GM19023 (cell line): ENCODE measurements at regions not wholly inside any gene's neighbourhood (a gene's known extent, or its start where the extent isn't known, plus 50 kb on each side); places are given as distances from the start of the nearest gene placed in this dataset.
"Not testable (repeated sequence)": the region's sequence is repeated elsewhere in the genome, so short reads cannot be mapped to it uniquely, and the experiment has no call there.

Experiments used
- ATAC-seq: cut with Tn5 transposase; IDR thresholded peaks from one replicate; pipeline ENCODE4 v1.9.1; 2021; ENCODE audit warnings: mild to moderate bottlenecking, moderate library complexity; ENCODE audit not compliant: unreplicated experiment

DNA sequence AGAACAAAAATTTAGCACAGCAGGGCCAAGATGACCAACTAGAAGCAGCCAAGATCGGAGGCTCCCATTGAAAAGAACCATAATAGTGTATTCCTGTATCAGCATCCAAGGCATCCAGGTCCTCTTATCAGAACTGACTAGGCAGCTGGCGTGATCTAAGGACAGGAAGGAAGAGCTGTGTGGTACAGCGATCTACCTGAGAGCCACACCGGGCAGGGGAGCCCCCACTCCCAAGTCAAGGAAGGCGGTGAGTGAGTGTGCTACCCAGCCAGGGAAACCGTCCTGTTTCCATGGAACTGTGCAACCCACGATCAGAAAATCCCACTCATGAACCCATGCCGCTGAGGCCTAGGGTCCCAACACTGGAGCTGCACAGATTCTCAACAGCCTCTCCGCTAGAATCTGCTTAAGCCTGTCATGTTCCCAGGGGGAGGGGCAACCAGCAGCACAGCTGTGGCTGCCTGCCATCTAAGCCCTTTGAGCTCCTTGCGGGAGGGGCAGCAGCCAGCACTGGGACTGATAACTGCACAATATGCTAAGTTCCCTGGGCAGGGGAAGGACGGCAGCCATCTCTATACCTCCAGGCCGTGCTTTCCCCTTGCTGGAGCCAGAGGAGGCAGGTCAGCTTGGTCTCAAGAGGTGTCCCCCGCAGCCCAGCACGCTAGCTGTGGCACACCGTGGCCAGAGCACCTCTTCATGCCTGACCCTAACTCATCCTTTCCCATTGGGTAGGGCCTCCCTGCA is 213.0 kb upstream of the SMIM30 start:
- ATAC-seq = no peak

DNA sequence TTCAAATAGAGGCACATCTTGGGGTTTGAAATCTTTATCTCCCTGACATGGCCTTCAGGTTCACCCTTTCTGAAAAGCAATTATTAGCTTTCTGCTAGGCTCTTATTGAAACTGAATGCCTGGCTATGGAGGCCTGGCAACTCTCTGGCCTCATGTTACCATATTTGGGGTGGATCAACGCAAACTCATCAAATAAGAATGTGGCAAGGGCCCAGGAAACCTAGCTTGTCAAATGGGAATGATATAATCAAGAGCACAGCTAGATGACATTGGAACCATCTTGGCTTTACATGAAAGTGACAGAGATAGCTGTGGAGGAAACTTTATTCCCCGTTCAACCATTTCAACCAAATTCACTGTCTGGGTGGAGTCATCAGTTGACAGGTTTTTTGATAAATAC is 202.8 kb upstream of the SMIM30 start:
- ATAC-seq = no peak

DNA sequence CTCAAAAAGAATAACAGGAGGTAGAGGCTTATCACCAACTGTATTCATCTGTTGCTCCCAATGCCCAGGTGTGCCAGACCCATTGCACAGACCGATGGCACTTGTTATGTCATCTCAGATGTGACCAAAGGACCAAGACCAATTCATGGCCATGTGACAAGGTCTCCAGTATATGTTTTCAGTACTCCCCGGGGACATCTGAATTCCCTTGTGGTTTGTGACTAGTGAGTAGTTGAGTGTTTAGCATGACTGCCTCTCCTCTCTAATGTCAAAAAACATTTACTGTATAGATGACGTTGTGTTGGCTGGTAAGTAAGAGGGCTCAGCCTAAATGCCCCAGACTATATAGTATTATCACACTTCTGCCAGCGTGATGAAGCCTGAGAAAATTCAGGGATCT is 202.1 kb upstream of the SMIM30 start:
- no peak for ATAC-seq

DNA sequence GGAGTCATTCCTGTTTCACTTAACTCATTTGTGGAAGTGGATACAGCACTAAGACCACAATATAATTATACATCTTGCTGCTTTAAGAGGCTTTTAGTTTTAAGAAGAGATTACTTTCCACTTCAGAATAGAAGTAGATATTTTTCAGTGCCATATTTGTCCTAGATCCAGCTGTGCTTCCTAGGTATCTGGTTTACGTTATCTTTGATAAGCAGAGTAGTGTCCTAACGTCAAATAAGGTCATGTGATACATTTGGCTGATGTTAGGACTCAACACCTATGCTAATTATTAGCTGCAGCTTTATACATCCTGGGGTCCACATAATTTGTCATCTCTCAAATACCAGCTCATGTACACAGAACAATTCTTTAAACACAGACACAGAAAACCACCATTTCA is 196.2 kb upstream of the SMIM30 start:
- no peak for ATAC-seq

DNA sequence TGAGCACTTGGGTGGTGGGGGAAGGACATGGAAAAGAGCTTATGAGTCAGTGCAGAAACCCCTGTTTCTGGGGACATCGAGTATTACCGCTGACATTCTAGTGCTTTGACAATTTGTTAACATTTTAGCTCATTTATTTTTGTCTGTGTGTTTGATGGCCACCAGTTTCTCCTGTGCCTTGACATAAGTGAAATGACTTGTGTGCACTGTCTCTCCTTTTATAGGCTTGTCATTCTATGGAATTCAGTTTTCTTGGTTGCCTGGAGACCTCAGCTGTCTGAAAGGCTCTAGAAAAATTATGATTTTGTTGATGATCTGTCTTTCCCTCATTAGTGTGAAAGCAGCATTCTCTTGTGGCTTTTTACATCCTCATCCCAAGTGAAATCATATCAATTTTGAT is 190.0 kb upstream of the SMIM30 start:
- no peak for ATAC-seq

DNA sequence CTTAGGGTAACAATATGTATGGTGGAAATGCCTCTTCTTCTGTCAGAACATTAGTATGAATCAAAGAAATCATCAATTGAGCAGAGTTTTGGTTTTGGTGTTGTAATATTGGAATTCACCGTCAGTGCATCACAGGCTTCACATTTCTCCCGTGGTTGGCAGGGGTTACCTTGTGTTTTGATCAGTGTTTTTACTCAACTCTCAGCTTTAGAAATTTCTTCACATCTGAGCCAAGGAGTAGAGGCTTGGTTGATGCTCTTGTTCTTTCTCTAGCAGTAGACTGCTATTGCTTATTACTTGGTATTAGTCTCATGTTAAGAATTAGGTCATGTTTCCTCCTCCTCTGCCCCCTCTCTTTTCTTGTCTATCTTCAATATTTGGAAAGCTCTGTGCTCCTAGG is 188.8 kb upstream of the SMIM30 start:
- ATAC-seq = no peak

DNA sequence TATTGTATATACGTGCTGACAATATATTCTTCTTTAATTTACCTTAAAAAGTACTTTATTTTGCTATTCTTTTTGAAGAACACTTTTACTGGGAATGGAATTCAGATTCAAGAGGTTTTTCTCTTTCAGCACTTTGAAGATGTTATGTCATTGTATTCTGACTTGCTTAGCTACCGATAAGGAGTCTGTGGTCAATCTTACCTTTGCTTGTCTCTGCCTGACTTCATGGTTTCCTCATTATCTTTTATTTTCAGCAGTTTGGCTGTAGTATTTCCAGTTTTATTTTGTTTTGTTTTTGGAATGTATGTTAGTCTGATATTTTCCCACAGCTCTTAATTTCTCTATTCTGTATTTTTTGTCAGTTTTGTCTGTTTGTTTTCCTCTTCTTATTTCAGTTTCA is 187.9 kb upstream of the SMIM30 start:
- ATAC-seq = no peak

DNA sequence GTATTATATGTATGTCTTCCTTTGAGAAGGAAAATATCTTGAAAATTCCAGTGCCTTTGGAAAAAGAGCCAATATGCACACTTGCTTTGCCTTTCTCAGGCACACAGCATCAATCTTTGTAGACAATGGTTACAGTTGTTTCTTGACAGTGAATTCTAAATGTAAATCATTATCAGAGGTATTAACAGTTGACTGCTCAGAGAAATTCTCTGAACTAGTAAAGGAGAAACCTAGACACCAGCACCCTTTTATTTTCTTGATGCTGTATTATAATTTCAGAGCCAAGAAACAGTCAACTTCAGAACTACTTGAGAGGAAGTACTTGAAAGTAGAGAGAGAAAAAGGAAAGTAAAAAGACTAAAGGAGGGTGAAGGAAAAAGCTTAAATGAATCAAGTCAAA is 185.8 kb upstream of the SMIM30 start:
- no peak for ATAC-seq

DNA sequence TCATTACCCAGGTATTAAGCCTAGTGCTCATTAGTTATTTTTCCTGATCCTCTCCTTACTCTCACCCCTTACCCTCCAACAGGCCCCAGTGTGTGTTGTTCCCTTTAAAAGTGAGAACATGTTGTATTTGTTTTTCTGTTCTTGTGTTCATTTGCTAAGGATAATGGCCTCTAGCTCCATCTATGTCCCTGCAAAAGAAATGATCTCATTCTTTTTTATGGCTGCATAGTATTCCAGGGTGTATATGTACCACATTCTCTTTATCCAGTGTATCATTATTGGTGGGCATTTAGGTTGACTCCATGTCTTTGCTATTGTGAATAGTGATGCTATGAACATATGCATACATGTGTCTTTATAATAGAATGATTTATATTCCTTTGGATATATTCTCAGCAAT is 185.0 kb upstream of the SMIM30 start:
- ATAC-seq = not testable (repeated sequence)

DNA sequence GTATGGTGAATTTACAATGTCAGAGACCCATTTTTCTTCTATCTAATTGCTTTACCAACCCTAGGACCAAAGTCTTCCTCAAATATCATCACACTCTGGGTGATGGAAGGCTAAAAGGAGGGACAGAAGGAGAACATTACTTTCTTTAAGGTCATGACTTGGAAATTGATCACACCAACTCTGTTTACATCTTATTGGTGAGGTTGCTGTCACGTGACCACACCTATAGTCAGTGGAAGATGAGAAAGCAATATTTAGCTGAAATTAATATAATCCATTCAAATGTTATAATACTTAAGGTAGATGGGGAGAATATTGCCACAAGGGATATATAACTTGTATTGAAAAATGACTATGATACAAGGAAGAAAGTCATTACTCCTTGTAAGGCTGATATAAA is 183.6 kb upstream of the SMIM30 start:
- no peak for ATAC-seq

DNA sequence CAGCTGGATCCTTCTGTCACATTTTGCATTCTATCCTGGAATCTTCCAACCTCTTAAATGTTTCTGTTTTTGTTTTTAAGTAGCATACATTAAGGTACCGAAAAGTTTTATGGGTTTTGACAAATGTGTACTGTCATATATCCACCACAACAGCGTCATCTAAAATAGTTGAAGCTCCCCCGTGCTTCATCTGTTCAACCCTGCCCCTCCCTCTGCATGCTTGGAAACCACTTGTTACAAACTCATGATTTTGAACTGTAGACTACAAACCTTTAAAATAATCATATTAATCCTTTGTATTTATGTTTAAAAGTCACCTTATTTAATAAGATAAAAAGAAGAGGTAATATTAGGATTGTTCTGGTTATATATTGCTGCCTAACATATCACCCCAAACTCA is 182.8 kb upstream of the SMIM30 start:
- ATAC-seq = no peak

DNA sequence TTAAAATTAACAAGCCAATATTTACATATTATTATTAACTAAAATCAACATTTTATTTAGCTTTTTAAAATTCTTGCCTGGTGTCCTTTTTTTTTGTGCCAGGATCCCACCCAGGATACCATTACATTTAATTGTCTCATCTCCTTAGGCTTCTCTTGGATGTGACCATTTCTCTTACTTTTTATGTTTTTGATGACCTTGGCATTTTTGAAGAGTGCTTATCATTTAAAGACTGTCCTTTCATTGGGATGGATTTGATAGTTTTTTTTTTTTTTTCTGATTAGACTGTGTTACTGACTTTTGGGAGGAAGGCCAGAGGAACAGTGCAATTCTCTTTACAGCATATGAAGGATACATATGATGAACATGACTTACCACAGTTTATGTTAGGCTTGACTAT is 181.4 kb upstream of the SMIM30 start:
- ATAC-seq = no peak

DNA sequence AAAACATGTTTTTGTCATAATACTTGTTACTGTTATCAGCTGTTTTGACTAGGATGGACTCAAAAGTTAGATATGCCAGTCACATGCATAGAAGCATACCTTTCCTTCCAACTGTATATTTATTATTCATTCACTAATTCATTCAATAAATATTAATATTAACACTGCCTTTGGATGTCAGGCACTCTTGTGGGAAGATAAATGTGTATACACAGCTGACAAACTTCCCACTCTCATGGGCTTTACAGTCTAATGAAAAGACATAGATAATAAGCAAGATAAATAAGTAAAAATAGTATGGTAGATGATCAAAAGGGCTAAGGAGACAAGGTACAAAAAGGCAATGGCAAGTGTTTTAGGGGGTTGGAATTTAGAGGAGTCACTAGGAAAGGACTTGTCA is 180.1 kb upstream of the SMIM30 start:
- no peak for ATAC-seq

DNA sequence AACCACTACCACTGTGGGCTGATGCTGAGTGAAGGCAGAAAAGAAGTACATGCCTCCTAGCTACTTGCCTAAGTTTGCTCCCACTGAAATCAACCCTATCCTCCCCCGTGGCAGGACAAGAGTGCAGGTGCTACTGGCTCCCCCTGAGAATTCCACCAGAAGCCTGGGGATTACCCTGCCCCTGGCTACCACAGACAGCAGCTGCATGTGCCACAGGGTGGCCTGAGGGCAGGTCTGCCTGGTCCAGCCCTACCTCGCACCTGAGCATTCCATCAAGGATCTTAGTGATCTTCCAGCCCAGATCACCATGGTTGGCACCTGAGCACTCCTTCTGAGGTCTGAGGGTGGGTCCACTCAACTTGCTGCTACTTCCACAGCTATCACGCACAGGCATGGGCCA is 176.4 kb upstream of the SMIM30 start:
- no peak for ATAC-seq

DNA sequence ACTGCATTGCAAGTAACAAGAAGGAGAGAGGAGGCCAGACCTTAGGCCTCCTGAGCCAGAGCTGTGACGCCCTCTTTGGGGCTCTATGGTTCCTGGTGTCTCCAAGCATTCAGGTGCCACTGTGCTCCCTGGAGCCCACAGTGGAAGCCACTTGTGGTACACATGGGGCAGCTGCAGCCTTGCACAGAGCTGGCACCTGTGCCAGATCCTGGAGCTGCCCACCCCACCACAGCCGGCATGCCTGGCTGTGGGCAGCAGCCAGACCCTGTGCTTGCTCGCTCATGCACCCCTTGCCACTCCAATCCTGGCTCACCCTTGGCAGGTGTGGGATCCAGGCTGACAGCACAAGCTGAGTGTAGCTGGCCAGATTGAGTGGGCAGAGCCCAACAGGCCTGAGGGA is 173.8 kb upstream of the SMIM30 start:
- ATAC-seq = no peak

DNA sequence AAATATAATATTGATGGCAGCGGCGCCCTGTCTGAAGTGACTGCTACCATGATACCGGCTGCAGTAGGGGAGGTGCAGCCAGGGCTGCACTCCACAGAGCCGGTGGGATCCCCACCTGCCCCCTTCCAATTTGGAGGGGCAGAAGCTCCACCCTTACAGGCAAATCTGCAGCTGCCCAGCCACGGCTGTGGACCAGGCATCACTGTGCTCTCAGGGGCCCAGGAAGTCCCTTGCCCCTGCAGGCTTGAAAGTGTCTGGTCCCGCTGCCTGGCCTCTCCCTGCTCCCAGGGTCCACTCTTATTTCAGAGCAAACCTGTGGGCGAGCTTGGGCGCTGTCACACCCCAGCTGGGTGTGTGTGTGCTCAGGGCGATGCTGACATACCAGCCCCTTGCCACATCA is 172.7 kb upstream of the SMIM30 start:
- no peak for ATAC-seq

DNA sequence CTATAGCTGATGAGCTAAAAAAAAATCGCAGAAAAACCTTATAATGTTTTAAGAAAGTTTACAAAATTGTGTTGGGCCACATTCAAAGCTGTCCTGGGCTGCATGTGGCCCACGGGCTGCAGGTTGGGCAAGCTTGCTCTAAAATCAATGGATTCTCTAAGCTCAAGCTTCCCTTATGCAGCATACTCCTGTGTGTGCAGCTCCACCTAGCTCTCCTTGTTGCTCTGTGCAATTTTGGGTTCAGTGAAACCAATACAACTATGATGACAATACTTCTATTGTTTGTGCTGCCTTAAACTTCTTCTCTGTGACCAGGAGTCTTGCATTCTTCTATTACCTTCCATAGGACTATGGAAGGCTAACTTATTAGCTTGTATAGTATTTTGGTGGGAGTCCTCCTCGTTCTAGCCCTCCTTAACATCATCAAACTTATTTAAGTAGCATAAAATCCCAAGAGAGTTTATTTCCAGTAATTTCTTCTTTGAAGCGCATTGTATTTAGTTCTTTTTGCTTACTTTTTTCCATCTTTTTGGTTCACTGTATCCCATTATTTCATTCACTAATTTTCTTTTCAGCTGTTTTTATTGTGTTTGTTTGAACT is 170.9 kb upstream of the SMIM30 start:
- ATAC-seq = peak; percentile 60

DNA sequence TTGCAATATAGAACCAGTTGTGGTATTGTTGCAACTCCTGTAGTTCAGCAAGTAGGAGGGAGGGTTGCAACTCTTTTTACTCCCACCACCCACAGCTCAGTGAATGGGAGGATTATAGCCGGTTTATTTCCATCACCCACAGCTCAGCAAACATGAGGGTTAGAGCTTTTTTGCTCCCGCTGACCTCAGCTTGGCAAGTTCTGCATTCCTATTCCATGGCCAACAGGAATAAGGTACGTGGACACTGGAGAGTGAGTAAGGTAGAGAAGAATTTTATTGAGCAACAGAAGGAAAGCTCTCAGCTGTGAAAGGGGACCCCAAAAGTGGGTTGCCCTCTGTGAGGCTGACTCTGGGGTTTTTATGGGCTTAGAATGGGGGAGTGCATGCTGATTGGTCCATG is 167.1 kb upstream of the SMIM30 start:
- no peak for ATAC-seq

DNA sequence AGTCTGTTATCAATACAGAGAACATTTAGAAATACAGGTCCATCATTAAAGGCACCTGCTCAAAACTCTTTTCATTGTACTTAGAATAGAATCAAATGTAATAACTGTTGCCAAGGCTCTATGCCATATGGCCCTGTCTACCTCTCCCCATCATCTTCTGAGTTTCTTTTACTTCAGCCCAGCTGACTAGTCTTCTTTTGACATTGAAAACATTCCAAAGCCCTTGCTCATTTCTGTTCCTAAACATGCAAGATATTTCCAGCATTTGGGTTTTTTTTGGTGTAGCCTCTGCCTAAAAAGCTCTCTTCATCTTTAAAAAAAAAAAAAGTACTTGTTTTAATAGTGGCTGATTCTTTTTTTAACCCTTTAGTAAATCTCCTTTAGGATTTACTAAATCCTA is 165.5 kb upstream of the SMIM30 start:
- ATAC-seq = no peak

DNA sequence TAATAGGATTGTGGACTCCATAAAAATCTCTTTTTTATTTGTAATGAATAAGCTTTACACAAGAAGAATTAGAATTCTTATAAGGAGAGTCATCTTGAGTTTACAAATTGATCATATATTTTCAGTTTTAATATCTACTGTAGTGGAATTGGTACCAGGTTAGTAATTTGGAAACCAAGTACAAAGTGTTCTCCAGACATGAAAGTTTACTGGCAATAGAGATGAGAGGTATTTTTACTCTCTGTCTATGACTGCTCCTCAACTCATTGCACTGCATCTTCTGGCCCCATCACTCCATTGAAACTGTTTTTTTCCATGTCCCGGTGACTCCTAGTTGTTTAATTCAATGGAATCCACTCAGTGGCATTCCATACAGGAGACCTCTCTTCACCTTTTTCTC is 164.5 kb upstream of the SMIM30 start:
- ATAC-seq = no peak

DNA sequence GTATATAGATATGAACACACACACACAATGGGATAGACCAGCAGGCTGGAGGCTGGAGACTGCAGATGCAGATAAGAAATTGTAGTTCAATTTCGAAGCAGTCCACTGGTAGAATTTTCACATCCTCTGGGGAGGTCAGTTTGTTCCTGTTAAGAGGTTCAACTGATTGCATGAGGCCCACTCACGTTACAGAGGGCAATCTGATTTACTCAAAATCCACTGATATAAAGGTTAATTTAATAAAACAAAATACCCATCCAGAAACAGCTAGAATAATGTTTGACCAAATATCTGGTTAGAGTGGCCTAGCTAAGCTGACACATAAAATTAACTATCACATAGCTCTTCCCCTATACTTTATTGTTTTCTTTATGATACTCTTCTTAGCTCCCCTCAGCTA is 162.9 kb upstream of the SMIM30 start:
- ATAC-seq = no peak

DNA sequence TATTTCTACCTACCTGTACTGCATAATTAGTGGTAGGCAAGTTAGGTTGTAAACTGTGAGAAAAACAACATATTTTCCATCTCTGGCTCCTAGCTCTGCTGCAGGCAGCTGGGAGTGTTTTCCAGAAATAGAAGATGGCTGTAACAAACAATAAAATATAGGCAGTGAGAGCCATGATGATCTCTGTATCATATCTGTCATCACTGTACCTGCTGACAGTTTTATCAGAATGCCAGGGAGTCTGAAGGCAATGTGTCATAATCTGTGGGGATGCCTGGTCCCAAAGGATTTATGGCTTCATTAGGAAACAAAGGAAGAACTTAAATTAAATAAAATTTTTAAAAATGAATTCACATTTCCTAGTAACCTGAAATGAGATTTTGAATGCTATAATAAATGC is 160.9 kb upstream of the SMIM30 start:
- no peak for ATAC-seq

DNA sequence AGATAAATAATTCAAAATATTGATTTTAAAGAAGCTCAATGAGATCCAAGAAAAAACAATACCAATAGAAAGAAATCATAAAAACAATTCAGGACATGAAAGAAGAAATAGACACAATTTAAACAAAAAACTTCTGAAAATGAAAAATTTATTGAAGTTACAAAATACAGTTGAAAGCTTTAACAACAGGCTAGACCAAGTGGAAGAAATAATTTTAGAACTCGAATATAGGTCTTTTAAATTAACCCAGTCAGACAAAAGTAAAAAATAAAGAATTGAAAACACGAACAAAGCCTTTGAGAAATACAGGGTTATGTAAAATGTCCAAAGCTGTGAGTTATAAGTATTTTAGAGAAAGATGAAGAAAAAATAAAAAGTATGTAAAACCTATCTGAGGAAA is 152.4 kb upstream of the SMIM30 start:
- ATAC-seq = no peak
